ENCODE measurements at regions not wholly inside any gene's neighbourhood (a gene's known extent, or its start where the extent isn't known, plus 50 kb on each side); places are given as distances from the start of the nearest gene placed in this dataset.

DNA sequence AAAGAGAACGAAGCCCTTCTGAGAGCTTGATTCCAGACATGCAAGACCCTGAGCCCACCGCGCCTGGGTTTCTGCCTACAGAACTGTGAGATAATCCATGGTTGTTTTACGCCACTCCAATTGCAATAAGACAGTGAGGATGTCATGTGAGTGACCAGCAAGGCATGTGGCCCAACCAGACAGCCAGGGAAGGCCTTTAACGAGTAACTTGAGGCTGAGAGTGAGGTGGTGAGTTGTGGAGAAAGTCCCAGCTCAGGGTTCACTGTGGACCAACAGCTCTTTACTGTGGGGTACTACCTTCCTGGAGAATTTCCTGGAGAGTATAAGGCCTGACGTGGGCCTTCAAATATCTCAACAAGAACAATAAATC is 153.9 kb downstream of the ETS2 start:
- Histone ChIP-seq H4K20me1 (replicated peaks; ENCODE audit: insufficient read depth) (no peaks in the 10 kb centered on the region), H3K27ac (ENCODE audit: low read depth) (no peak overlapping the region), H3K36me3 (ENCODE audit: insufficient read depth) (no peaks in the 10 kb centered on the region), H2AFZ (no peak overlapping the region), H3K4me1 (ENCODE audit: insufficient read depth) (no peaks in the 10 kb centered on the region), H3K4me2 (no peak overlapping the region), H3K79me2 (replicated peaks; ENCODE audit: insufficient read depth) (no peaks in the 10 kb centered on the region), H3K4me3 (no peak overlapping the region), H3F3A (replicated peaks; ENCODE audit: low read depth) (no peaks in the 10 kb centered on the region), H3K9me2 (ENCODE audit: insufficient read depth) (0 out of 2 replicates have a peak, but pooled peaks cover 13% of the 10 kb centered on the region), H3K27me3 (ENCODE audit: insufficient read depth) (no peaks in the 10 kb centered on the region)
- Mint-ChIP-seq H3K9me3 (peaks cover 18% of the 10 kb centered on the region), H3K27me3 (ENCODE audit: insufficient read depth, low read depth, poor library complexity) (peaks cover 10% of the 10 kb centered on the region), H3K4me1 (peaks cover 6% of the 10 kb centered on the region), H3K4me3 (no peak overlapping the region), H3K27ac (no peak overlapping the region), H3K36me3 (ENCODE audit: low read depth) (peaks cover 12% of the 10 kb centered on the region)
- ATAC-seq (no peak), DNase-seq (ENCODE audit: low spot score) (no peak)
- TF ChIP-seq CREB1 (CRISPR knock-in tag; IDR thresholded peaks at IDR 0.05; ENCODE audit: low read depth) (no peak), POLR2AphosphoS5 (IDR thresholded peaks at IDR 0.05; ENCODE audit: low read depth) (no peak), EZH2 (IDR thresholded peaks at IDR 0.05; ENCODE audit: low read depth, unreplicated experiment) (no peak), NANOG (IDR thresholded peaks at IDR 0.05; ENCODE audit: borderline replicate concordance) (no peak), JUNB (IDR thresholded peaks at IDR 0.05; ENCODE audit: unreplicated experiment) (no peak), ETS1 (IDR thresholded peaks at IDR 0.05) (no peak), ZNF114 (CRISPR knock-in tag; IDR thresholded peaks at IDR 0.05) (no peak), STAT1 (IDR thresholded peaks at IDR 0.05; ENCODE audit: unreplicated experiment) (no peak), ZNF331 (CRISPR knock-in tag; IDR thresholded peaks at IDR 0.05; ENCODE audit: low read depth) (no peak), ZNF462 (CRISPR knock-in tag; IDR thresholded peaks at IDR 0.05) (no peak), EZH2phosphoT487 (IDR thresholded peaks at IDR 0.05; ENCODE audit: unreplicated experiment) (no peak)
- TF ChIP-seq, protein P1, sequence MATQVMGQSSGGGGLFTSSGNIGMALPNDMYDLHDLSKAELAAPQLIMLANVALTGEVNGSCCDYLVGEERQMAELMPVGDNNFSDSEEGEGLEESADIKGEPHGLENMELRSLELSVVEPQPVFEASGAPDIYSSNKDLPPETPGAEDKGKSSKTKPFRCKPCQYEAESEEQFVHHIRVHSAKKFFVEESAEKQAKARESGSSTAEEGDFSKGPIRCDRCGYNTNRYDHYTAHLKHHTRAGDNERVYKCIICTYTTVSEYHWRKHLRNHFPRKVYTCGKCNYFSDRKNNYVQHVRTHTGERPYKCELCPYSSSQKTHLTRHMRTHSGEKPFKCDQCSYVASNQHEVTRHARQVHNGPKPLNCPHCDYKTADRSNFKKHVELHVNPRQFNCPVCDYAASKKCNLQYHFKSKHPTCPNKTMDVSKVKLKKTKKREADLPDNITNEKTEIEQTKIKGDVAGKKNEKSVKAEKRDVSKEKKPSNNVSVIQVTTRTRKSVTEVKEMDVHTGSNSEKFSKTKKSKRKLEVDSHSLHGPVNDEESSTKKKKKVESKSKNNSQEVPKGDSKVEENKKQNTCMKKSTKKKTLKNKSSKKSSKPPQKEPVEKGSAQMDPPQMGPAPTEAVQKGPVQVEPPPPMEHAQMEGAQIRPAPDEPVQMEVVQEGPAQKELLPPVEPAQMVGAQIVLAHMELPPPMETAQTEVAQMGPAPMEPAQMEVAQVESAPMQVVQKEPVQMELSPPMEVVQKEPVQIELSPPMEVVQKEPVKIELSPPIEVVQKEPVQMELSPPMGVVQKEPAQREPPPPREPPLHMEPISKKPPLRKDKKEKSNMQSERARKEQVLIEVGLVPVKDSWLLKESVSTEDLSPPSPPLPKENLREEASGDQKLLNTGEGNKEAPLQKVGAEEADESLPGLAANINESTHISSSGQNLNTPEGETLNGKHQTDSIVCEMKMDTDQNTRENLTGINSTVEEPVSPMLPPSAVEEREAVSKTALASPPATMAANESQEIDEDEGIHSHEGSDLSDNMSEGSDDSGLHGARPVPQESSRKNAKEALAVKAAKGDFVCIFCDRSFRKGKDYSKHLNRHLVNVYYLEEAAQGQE (IDR thresholded peaks at IDR 0.05; ENCODE audit: unreplicated experiment), result no peak
- TF ChIP-seq, protein P2, sequence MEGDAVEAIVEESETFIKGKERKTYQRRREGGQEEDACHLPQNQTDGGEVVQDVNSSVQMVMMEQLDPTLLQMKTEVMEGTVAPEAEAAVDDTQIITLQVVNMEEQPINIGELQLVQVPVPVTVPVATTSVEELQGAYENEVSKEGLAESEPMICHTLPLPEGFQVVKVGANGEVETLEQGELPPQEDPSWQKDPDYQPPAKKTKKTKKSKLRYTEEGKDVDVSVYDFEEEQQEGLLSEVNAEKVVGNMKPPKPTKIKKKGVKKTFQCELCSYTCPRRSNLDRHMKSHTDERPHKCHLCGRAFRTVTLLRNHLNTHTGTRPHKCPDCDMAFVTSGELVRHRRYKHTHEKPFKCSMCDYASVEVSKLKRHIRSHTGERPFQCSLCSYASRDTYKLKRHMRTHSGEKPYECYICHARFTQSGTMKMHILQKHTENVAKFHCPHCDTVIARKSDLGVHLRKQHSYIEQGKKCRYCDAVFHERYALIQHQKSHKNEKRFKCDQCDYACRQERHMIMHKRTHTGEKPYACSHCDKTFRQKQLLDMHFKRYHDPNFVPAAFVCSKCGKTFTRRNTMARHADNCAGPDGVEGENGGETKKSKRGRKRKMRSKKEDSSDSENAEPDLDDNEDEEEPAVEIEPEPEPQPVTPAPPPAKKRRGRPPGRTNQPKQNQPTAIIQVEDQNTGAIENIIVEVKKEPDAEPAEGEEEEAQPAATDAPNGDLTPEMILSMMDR (conservative IDR thresholded peaks at IDR 0.05; ENCODE audit: low read depth in 2 of 2), result no peak
